ENCODE measurements at regions not wholly inside any gene's neighbourhood (a gene's known extent, or its start where the extent isn't known, plus 50 kb on each side); places are given as distances from the start of the nearest gene placed in this dataset.

GRCh38 chr11:129694966-129695365, 120.7 kb upstream of the TMEM45B start:
- WGBS, 2 experiments (ENCODE audit: extremely low coverage in 2 of 2, insufficient read length in 1 of 2) = no CpG with 5 or more reads among the region's 10 CpGs
- Histone ChIP-seq H3K27ac (ENCODE audit: insufficient read depth, low read length) (no peak overlapping the region), H2AK5ac (ENCODE audit: low read depth, low read length) (no peak overlapping the region), H3K23ac (ENCODE audit: low read depth, low read length) (no peak overlapping the region), H2BK120ac (ENCODE audit: low read depth, low read length) (no peak overlapping the region), H3K4me1 (ENCODE audit: control insufficient read depth, insufficient read depth, low read length) (no peaks in the 10 kb centered on the region), H3K14ac (replicated peaks; ENCODE audit: low read depth, low read length) (no peak overlapping the region), H3K4me3 (ENCODE audit: insufficient read depth, low read depth, low read length) (no peak overlapping the region), H3K4me2 (ENCODE audit: low read depth, low read length) (no peak overlapping the region), H3K36me3 (ENCODE audit: control insufficient read depth, insufficient read depth, low read length) (no peaks in the 10 kb centered on the region), H3K56ac (ENCODE audit: extremely low read depth, insufficient read depth, low read length) (no peak overlapping the region), H2BK5ac (ENCODE audit: low read depth, low read length, poor library complexity, severe bottlenecking) (no peak overlapping the region), H3K18ac (ENCODE audit: low read depth, low read length) (no peak overlapping the region), H3K9ac (ENCODE audit: low read depth, low read length) (no peak overlapping the region), H4K20me1 (ENCODE audit: insufficient read depth, low read length) (no peaks in the 10 kb centered on the region), H3K79me1 (ENCODE audit: low read depth in 1 of 2, low read length in 2 of 2) (no peaks in the 10 kb centered on the region), H3K9me1 (ENCODE audit: insufficient read depth, low read length) (no peaks in the 10 kb centered on the region), H4K5ac (ENCODE audit: low read depth, low read length) (no peak overlapping the region), H2AFZ (replicated peaks; ENCODE audit: low read length, poor library complexity) (no peak overlapping the region), H2BK15ac (ENCODE audit: low read depth, low read length) (no peak overlapping the region), H4K91ac (ENCODE audit: insufficient read depth, low read depth, low read length) (no peak overlapping the region), H4K8ac (ENCODE audit: low read depth in 2 of 2, low read length in 2 of 2) (no peak overlapping the region), H2BK20ac (ENCODE audit: low read depth, low read length) (no peak overlapping the region), H2AK9ac (replicated peaks; ENCODE audit: low read depth, low read length, poor library complexity) (no peak overlapping the region), H3K27me3 (ENCODE audit: control insufficient read depth, insufficient read depth, low read length) (peaks cover 12% of the 10 kb centered on the region), H3K9me3 (ENCODE audit: control insufficient read depth, insufficient read depth, low read length) (no peaks in the 10 kb centered on the region), H3K4ac (ENCODE audit: low read depth, low read length) (no peak overlapping the region)
- intact Hi-C loops (cut with micrococcal nuclease) = loop anchor here (5.0 kb wide), 1 partner anchor 318 kb away; the partner anchor contains the start of gene BARX2
- POLR2A ChIA-PET (ENCODE audit: unreplicated experiment) = no interaction called here
- CTCF ChIA-PET = no interaction called here
- TF ChIP-seq RCOR1 (IDR thresholded peaks at IDR 0.05; ENCODE audit: insufficient replicate concordance, low read length) (no peak), CEBPB (IDR thresholded peaks at IDR 0.05; ENCODE audit: low read depth, low read length) (no peak), CHD1 (IDR thresholded peaks at IDR 0.05; ENCODE audit: low read depth, low read length) (no peak), RAD21 (IDR thresholded peaks at IDR 0.05; ENCODE audit: low read length) (no peak), FOS (IDR thresholded peaks at IDR 0.05; ENCODE audit: low read depth, low read length) (no peak)
- in situ Hi-C loops (cut with MboI; ENCODE audit: low sequenced_read_pairs) = loop anchor here (5.0 kb wide), 1 partner anchor 318 kb away; the partner anchor contains the start of gene BARX2
- dilution Hi-C loops (cut with HindIII; ENCODE audit: low sequenced_read_pairs, unreplicated experiment) = no loop called here
- no TSS peak for BruUV-seq (replicated peaks)
- no peak for DNase-seq
- ATAC-seq (ENCODE audit: low read depth) = no peak

All from IMR-90 (cell line).